ENCODE measurements at regions not wholly inside any gene's neighbourhood (a gene's known extent, or its start where the extent isn't known, plus 50 kb on each side); places are given as distances from the start of the nearest gene placed in this dataset.

- TF ChIP-seq CTCF (IDR thresholded peaks at IDR 0.05) (no peak), POLR2AphosphoS5 (IDR thresholded peaks at IDR 0.05) (no peak), EP300 (IDR thresholded peaks at IDR 0.05) (no peak), POLR2A (IDR thresholded peaks at IDR 0.05) (no peak)
Observed at GRCh38 chr10:78367751-78368150, 334.1 kb downstream of the RPS24 start.

Data from suprapubic skin (tissue), 4 donors.